ENCODE measurements at regions not wholly inside any gene's neighbourhood (a gene's known extent, or its start where the extent isn't known, plus 50 kb on each side); places are given as distances from the start of the nearest gene placed in this dataset.
"Not testable (repeated sequence)": the region's sequence is repeated elsewhere in the genome, so short reads cannot be mapped to it uniquely, and the experiment has no call there.

DNA sequence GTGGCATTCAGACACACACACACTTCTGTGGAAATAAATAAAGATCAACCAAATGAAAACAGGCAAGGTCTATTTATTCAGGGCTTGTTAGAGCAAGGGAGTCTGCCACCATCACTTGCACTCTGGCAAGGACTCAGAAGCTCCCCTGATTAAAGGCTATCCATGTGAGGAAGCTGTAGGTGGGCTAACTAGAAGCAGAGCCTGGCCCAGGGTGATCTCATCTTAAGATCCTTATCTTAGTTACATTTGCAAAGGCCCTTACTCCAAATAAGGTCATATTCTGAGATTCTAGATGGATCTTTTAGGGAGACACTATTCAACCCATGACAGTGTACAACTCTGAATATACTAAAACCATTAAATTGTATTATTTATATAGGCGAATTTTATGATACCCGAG, 190.0 kb upstream of the SRD5A2 start:
- DNase-seq (no peak), ATAC-seq (no peak)
- intact Hi-C loops (cut with micrococcal nuclease): no loop called here
- POLR2A ChIA-PET: interaction anchor here (0.6 kb wide), 1 partner anchor 420 kb away, joined by 4 read pairs; no protein-coding TSS in a partner anchor
- Mint-ChIP-seq H3K4me1 (no peaks in the 10 kb centered on the region), H3K4me3 (no peak overlapping the region), H3K27ac (no peak overlapping the region), H3K36me3 (no peaks in the 10 kb centered on the region), H3K9me3 (peaks cover 0 to 2% (median 0%) of the 10 kb centered on the region in 11 donors), H3K27me3 (peaks cover 0 to 11% (median 4%) of the 10 kb centered on the region in 5 donors)
- no peaks in the 10 kb centered on the region for H3K36me3 ChIP-seq (ENCODE audit: control insufficient read depth in 2 of 3, insufficient read depth in 3 of 3, low read length in 3 of 3)
- no peak overlapping the region for H3K4me3 ChIP-seq (ENCODE audit: low read length)
- CTCF ChIA-PET: no interaction called here
- no peaks in the 10 kb centered on the region for H3K27me3 ChIP-seq (ENCODE audit: control insufficient read depth in 2 of 2, insufficient read depth in 2 of 2, low read length in 2 of 2)
- no peak overlapping the region for H3K27ac ChIP-seq (ENCODE audit: low read depth, low read length)
- H3K4me1 ChIP-seq (ENCODE audit: control insufficient read depth in 2 of 2, insufficient read depth in 2 of 2, low read length in 2 of 2): no peaks in the 10 kb centered on the region
- no peaks in the 10 kb centered on the region for H3K9me3 ChIP-seq (ENCODE audit: control insufficient read depth in 2 of 3, low read length in 3 of 3)

DNA sequence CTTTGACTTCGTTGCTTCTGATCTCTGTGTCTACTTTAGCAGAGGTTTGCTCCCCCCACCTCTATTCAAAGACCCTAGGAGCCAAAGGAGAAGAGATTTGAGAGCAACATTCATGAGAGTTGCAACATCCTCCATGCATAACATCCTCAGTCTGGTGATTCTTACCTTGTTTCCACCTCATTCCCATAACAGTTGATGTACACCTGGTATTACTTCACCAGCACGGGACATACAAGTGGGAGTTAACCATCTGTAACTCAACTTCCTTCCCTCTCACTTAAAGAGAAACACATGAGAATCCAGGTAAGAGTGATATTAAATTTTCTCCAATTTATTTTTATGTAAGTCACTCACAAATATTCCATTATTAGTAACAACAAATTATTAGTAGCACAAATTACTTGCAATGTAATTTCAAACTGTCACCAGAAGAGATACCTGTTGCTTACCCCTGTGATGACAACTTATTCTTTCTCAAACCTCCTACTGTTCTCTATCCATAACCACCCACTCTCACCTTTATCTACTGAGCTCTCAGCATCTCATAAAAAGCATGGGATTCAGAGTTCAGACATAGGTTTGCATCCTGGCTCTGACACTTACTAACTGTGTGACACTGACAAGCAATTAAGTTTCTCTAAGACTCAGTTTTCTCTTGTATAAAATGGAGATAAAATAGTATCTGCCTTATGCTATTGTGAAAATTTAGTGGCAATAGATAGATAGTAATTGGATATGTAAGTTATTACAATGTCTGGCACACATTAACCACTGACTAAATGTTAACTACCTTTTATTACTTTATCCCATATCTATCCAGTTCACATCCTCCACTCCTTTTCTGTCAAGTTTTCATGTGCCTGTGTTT, 184.6 kb upstream of the SRD5A2 start:
- no peak overlapping the region for H3K4me3 Mint-ChIP-seq
- POLR2A ChIA-PET: no interaction called here

DNA sequence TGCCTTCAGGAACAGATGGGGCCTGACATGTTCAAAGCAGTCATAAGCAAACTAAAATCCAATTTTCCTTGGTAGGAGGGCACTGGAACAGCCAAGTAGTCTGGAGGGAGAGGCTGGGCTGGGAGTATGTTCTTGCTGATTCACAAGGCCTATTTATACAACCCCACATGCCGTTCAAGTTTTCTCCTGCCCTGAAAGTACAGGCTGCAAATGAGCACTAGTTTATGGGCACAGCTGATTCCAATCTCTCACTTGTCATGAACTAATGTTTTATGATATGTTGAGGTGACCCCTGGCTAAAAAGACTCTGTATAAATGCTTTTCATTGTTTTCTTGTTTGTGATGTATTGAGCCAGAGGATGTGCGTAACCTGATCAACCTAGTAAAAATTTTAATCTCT, 183.4 kb upstream of the SRD5A2 start:
- H3K36me3 Mint-ChIP-seq: peaks cover 0 to 4% (median 0%) of the 10 kb centered on the region in 5 donors
- H3K4me3 Mint-ChIP-seq: no peak overlapping the region
- peaks cover 0 to 3% (median 0%) of the 10 kb centered on the region in 11 donors for H3K9me3 Mint-ChIP-seq
- no peak for DNase-seq
- no peaks in the 10 kb centered on the region for H3K4me1 Mint-ChIP-seq
- H3K27ac Mint-ChIP-seq: no peak overlapping the region
- Histone ChIP-seq H3K27ac (ENCODE audit: low read depth, low read length) (no peak overlapping the region), H3K36me3 (ENCODE audit: control insufficient read depth in 2 of 3, insufficient read depth in 3 of 3, low read length in 3 of 3) (no peaks in the 10 kb centered on the region), H3K27me3 (ENCODE audit: control insufficient read depth in 2 of 2, insufficient read depth in 2 of 2, low read length in 2 of 2) (no peaks in the 10 kb centered on the region), H3K4me3 (ENCODE audit: low read length) (no peak overlapping the region), H3K9me3 (ENCODE audit: control insufficient read depth in 2 of 3, low read length in 3 of 3) (no peaks in the 10 kb centered on the region), H3K4me1 (ENCODE audit: control insufficient read depth in 2 of 2, insufficient read depth in 2 of 2, low read length in 2 of 2) (no peaks in the 10 kb centered on the region)
- peaks cover 0 to 12% (median 3%) of the 10 kb centered on the region in 5 donors for H3K27me3 Mint-ChIP-seq
- no peak for ATAC-seq
- POLR2A ChIA-PET: no interaction called here
- CTCF ChIA-PET: no interaction called here
- intact Hi-C loops (cut with micrococcal nuclease): no loop called here

More for the DNA sequence above, 184.6 kb upstream of the SRD5A2 start:
- peaks cover 0 to 12% (median 3%) of the 10 kb centered on the region in 5 donors for H3K27me3 Mint-ChIP-seq
- H3K9me3 Mint-ChIP-seq: peaks cover 0 to 3% (median 0%) of the 10 kb centered on the region in 11 donors
- Histone ChIP-seq H3K9me3 (ENCODE audit: control insufficient read depth in 2 of 3, low read length in 3 of 3) (no peaks in the 10 kb centered on the region), H3K4me1 (ENCODE audit: control insufficient read depth in 2 of 2, insufficient read depth in 2 of 2, low read length in 2 of 2) (no peaks in the 10 kb centered on the region), H3K27me3 (ENCODE audit: control insufficient read depth in 2 of 2, insufficient read depth in 2 of 2, low read length in 2 of 2) (no peaks in the 10 kb centered on the region), H3K36me3 (ENCODE audit: control insufficient read depth in 2 of 3, insufficient read depth in 3 of 3, low read length in 3 of 3) (no peaks in the 10 kb centered on the region), H3K4me3 (ENCODE audit: low read length) (no peak overlapping the region), H3K27ac (ENCODE audit: low read depth, low read length) (no peak overlapping the region)
- no peaks in the 10 kb centered on the region for H3K4me1 Mint-ChIP-seq
- CTCF ChIA-PET: no interaction called here
- intact Hi-C loops (cut with micrococcal nuclease): no loop called here
- no peak overlapping the region for H3K27ac Mint-ChIP-seq
- H3K36me3 Mint-ChIP-seq: peaks cover 0 to 4% (median 0%) of the 10 kb centered on the region in 5 donors
- ATAC-seq (no peak), DNase-seq (no peak)

DNA sequence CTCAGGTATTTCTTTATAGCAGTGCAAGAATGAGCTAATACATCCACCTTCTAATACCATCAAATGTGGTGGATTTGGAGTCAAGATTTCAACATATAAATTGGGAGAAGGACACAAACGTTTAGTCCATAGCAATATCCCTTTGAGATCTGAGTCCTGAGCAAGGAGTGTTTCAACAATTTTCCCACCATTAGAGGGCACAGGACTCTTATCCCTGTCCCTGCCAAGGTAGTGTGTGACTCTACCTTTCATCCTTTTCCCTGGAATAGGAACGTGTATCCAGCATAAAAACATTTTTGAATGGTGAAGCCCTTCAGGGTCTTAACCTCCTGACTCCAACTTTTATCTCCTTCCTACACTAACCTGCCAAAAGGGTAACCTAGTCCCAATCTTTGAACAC, 181.3 kb upstream of the SRD5A2 start:
- ChIA-PET POLR2A (no interaction called here), CTCF (no interaction called here)
- Mint-ChIP-seq H3K4me1 (no peaks in the 10 kb centered on the region), H3K27ac (no peak overlapping the region), H3K27me3 (peaks cover 0 to 10% (median 4%) of the 10 kb centered on the region in 5 donors), H3K9me3 (peaks cover 0 to 3% (median 0%) of the 10 kb centered on the region in 11 donors), H3K4me3 (no peak overlapping the region), H3K36me3 (peaks cover 0 to 4% (median 0%) of the 10 kb centered on the region in 5 donors)
- no peaks in the 10 kb centered on the region for H3K4me1 ChIP-seq (ENCODE audit: control insufficient read depth in 2 of 2, insufficient read depth in 2 of 2, low read length in 2 of 2)
- no peak overlapping the region for H3K4me3 ChIP-seq (ENCODE audit: low read length)
- no peaks in the 10 kb centered on the region for H3K36me3 ChIP-seq (ENCODE audit: control insufficient read depth in 2 of 3, insufficient read depth in 3 of 3, low read length in 3 of 3)
- H3K27ac ChIP-seq (ENCODE audit: low read depth, low read length): no peak overlapping the region
- H3K27me3 ChIP-seq (ENCODE audit: control insufficient read depth in 2 of 2, insufficient read depth in 2 of 2, low read length in 2 of 2): no peaks in the 10 kb centered on the region
- DNase-seq (no peak), ATAC-seq (no peak)
- H3K9me3 ChIP-seq (ENCODE audit: control insufficient read depth in 2 of 3, low read length in 3 of 3): no peaks in the 10 kb centered on the region
- intact Hi-C loops (cut with micrococcal nuclease): no loop called here

DNA sequence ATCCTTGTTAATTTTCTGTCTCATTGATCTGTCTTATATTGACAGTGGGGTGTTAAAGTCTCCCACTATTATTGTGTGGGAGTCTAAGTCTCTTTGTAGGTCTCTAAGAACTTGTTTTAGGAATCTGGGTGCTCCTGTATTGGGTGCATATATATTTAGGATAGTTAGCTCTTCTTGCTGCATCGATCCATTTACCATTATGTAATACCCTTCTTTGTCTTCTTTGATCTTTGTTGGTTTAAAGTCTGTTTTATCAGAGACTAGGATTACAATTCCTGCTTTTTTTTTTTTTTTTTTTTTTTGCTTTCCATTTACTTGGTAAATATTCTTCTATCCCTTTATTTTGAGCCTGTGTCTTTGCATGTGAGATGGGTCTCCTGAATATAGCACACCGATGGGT, 176.6 kb upstream of the SRD5A2 start:
- not testable (repeated sequence) for H3K27ac ChIP-seq (ENCODE audit: low read depth, low read length)

DNA sequence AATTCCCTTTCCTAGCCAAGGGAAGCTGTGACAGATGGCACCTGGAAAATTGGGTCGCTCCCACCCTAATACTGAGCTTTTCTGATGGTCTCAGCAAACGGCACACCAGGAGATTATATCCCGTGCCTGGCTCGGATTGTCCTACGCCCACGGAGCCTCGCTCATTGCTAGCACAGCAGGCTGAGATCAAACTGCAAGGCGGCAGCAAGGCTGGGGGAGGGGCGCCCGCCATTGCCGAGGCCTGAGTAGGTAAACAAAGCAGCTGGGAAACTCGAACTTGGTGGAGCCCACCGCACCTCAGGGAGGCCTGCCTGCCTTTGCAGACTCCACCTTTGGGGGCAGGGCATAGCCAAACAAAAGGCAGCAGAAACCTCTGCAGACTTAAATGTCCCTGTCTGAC, 168.0 kb upstream of the SRD5A2 start:
- H3K27ac Mint-ChIP-seq; H3K4me3 ChIP-seq (ENCODE audit: low read length); H3K36me3 ChIP-seq (ENCODE audit: control insufficient read depth in 2 of 3, insufficient read depth in 3 of 3, low read length in 3 of 3); POLR2A ChIA-PET; H3K27ac ChIP-seq (ENCODE audit: low read depth, low read length); H3K4me1 ChIP-seq (ENCODE audit: control insufficient read depth in 2 of 2, insufficient read depth in 2 of 2, low read length in 2 of 2); H3K4me1 Mint-ChIP-seq; H3K27me3 ChIP-seq (ENCODE audit: control insufficient read depth in 2 of 2, insufficient read depth in 2 of 2, low read length in 2 of 2); H3K9me3 ChIP-seq (ENCODE audit: control insufficient read depth in 2 of 3, low read length in 3 of 3); ATAC-seq; DNase-seq; intact Hi-C loops (cut with micrococcal nuclease); CTCF ChIA-PET; H3K4me3 Mint-ChIP-seq: not testable (repeated sequence)
- peaks cover 8 to 67% (median 25%) of the 10 kb centered on the region in 11 donors for H3K9me3 Mint-ChIP-seq
- peaks cover 2 to 20% (median 9%) of the 10 kb centered on the region in 5 donors for H3K36me3 Mint-ChIP-seq
- H3K27me3 Mint-ChIP-seq: peaks cover 0 to 22% (median 3%) of the 10 kb centered on the region in 5 donors

More for the DNA sequence above, 176.6 kb upstream of the SRD5A2 start:
- H3K27ac Mint-ChIP-seq; H3K27me3 ChIP-seq (ENCODE audit: control insufficient read depth in 2 of 2, insufficient read depth in 2 of 2, low read length in 2 of 2); H3K9me3 ChIP-seq (ENCODE audit: control insufficient read depth in 2 of 3, low read length in 3 of 3); H3K4me3 ChIP-seq (ENCODE audit: low read length); H3K4me1 Mint-ChIP-seq; H3K27me3 Mint-ChIP-seq; H3K36me3 ChIP-seq (ENCODE audit: control insufficient read depth in 2 of 3, insufficient read depth in 3 of 3, low read length in 3 of 3); ATAC-seq; DNase-seq; H3K36me3 Mint-ChIP-seq; CTCF ChIA-PET; intact Hi-C loops (cut with micrococcal nuclease); H3K4me3 Mint-ChIP-seq; H3K4me1 ChIP-seq (ENCODE audit: control insufficient read depth in 2 of 2, insufficient read depth in 2 of 2, low read length in 2 of 2); POLR2A ChIA-PET: not testable (repeated sequence)
- peaks cover 3 to 21% (median 9%) of the 10 kb centered on the region in 11 donors for H3K9me3 Mint-ChIP-seq

DNA sequence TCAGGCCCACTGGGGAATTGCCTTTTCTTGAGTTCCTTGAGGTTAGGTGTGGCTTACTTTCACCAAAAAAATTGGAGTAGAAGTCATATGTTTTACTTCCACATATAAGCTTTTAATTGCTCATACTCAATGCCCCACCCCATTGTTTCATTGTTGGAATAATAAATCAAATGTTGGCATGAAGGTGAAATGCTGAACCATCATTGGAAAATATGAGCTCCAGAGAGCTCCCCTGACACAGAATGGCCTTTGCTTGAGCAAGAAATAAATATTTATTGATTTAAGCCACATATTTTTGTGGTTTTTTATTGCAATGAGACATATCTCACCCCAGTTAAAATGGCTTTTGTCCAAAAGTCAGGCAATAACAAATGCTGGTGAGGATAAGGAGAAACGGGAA, 167.3 kb upstream of the SRD5A2 start:
- no peaks in the 10 kb centered on the region for H3K36me3 ChIP-seq (ENCODE audit: control insufficient read depth in 2 of 3, insufficient read depth in 3 of 3, low read length in 3 of 3)
- no peaks in the 10 kb centered on the region for H3K27me3 ChIP-seq (ENCODE audit: control insufficient read depth in 2 of 2, insufficient read depth in 2 of 2, low read length in 2 of 2)
- intact Hi-C loops (cut with micrococcal nuclease): no loop called here
- ATAC-seq (no peak), DNase-seq (no peak)
- POLR2A ChIA-PET: no interaction called here
- H3K27ac ChIP-seq (ENCODE audit: low read depth, low read length): no peak overlapping the region
- Mint-ChIP-seq H3K9me3 (peaks cover 6 to 64% (median 24%) of the 10 kb centered on the region in 11 donors), H3K27ac (no peak overlapping the region), H3K4me1 (no peaks in the 10 kb centered on the region), H3K36me3 (peaks cover 2 to 18% (median 9%) of the 10 kb centered on the region in 5 donors), H3K4me3 (no peak overlapping the region), H3K27me3 (peaks cover 0 to 25% (median 5%) of the 10 kb centered on the region in 5 donors)
- H3K4me3 ChIP-seq (ENCODE audit: low read length): no peak overlapping the region
- CTCF ChIA-PET: no interaction called here
- no peaks in the 10 kb centered on the region for H3K9me3 ChIP-seq (ENCODE audit: control insufficient read depth in 2 of 3, low read length in 3 of 3)
- H3K4me1 ChIP-seq (ENCODE audit: control insufficient read depth in 2 of 2, insufficient read depth in 2 of 2, low read length in 2 of 2): no peaks in the 10 kb centered on the region

All from naive thymus-derived CD4-positive, alpha-beta T cell (primary cell).